ENCODE measurements at regions not wholly inside any gene's neighbourhood (a gene's known extent, or its start where the extent isn't known, plus 50 kb on each side); places are given as distances from the start of the nearest gene placed in this dataset.

DNA sequence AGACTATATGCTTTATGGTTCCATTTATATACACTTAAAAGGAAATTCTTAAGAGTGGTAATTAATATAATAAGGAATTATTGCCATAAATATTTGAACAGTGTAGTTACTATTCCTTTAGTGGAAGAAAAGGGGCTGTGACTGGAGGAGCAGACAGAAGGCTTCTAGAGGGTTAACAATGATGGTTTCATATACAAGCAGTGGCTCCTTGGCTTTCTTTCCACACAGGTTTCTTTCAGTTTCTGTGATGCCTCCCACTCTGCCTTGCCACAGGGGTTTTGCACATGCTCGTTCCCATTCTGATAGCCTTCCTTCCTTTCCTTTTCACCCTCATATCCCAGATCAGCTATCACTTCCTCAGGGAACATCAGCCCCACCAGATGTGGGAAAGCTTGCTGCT is 108.8 kb upstream of the LYSMD4 start:
- no peaks in the 10 kb centered on the region for H4K20me1 ChIP-seq (ENCODE audit: low read depth)
- H3K9me3 Mint-ChIP-seq = no peaks in the 10 kb centered on the region
- no peak overlapping the region for H3K27ac ChIP-seq
- no peaks in the 10 kb centered on the region for H3K79me2 ChIP-seq (ENCODE audit: low read depth)
- H3K9me3 ChIP-seq (ENCODE audit: low read depth) = no peaks in the 10 kb centered on the region
- H3K4me1 Mint-ChIP-seq = no peaks in the 10 kb centered on the region
- H2AFZ ChIP-seq (replicated peaks) = no peak overlapping the region
- no peaks in the 10 kb centered on the region for H3K36me3 Mint-ChIP-seq
- no peaks in the 10 kb centered on the region for H3K4me1 ChIP-seq
- H3K4me3 ChIP-seq = no peak overlapping the region
- no peaks in the 10 kb centered on the region for H3K36me3 ChIP-seq
- no peak overlapping the region for H3K9ac ChIP-seq
- H3K27me3 ChIP-seq = no peaks in the 10 kb centered on the region
- H3K27ac Mint-ChIP-seq = no peak overlapping the region
- H3K27me3 Mint-ChIP-seq (ENCODE audit: insufficient read depth, low read depth) = no peaks in the 10 kb centered on the region
- no peaks in the 10 kb centered on the region for H3F3A ChIP-seq (ENCODE audit: low read depth)
- no peak for DNase-seq (ENCODE audit: low spot score)
- no peak for TF ChIP-seq EZH2 (IDR thresholded peaks at IDR 0.05)
- TF ChIP-seq CTCF (IDR thresholded peaks at IDR 0.05) = no peak
- TF ChIP-seq EZH2phosphoT487 (IDR thresholded peaks at IDR 0.05) = no peak
- no peak overlapping the region for H3K4me2 ChIP-seq
- no peak overlapping the region for H3K4me3 Mint-ChIP-seq

DNA sequence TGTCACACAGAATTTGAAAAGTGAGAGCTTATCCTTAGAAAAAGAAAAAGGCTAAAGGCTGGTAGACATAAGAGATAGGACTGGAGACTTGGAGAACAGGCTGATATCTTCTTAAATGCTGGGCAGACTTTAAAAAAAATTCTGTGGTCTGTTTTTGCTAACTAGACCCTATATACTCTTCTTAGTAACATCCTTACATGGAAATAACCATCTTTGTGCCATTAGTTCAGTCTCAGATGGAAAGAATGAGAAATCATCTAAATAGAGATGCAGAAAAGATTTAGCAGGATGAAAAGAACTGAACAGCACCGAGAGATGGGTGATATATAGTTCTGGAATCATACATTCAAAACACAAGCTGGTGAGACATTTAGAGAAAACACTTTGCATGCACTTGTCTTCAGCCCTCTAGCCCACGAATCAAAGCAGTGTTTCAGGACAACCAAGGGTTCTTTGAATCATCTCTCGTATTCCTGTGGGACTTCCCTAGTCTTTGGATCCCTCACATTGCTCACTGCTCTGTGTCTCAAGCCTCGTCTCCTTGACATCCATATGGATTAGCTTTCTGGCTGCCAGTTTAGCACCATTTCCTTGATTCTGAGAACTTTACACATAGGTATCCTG is 93.0 kb upstream of the LYSMD4 start:
- H3K4me3 Mint-ChIP-seq = no peak overlapping the region
- Histone ChIP-seq H3F3A (ENCODE audit: low read depth) (no peaks in the 10 kb centered on the region), H3K9ac (no peak overlapping the region), H2AFZ (replicated peaks) (no peak overlapping the region), H3K79me2 (ENCODE audit: low read depth) (no peaks in the 10 kb centered on the region), H3K27ac (no peak overlapping the region), H4K20me1 (ENCODE audit: low read depth) (no peaks in the 10 kb centered on the region), H3K4me2 (no peak overlapping the region), H3K4me1 (no peaks in the 10 kb centered on the region), H3K4me3 (no peak overlapping the region), H3K36me3 (no peaks in the 10 kb centered on the region), H3K27me3 (no peaks in the 10 kb centered on the region), H3K9me3 (ENCODE audit: low read depth) (no peaks in the 10 kb centered on the region)
- DNase-seq (ENCODE audit: low spot score) = no peak
- no peak overlapping the region for H3K27ac Mint-ChIP-seq
- peaks cover 3% of the 10 kb centered on the region for H3K9me3 Mint-ChIP-seq
- TF ChIP-seq EZH2phosphoT487 (IDR thresholded peaks at IDR 0.05) (no peak), EZH2 (IDR thresholded peaks at IDR 0.05) (no peak), CTCF (IDR thresholded peaks at IDR 0.05) (no peak)
- H3K4me1 Mint-ChIP-seq = no peaks in the 10 kb centered on the region
- no peaks in the 10 kb centered on the region for H3K36me3 Mint-ChIP-seq
- no peaks in the 10 kb centered on the region for H3K27me3 Mint-ChIP-seq (ENCODE audit: insufficient read depth, low read depth)

DNA sequence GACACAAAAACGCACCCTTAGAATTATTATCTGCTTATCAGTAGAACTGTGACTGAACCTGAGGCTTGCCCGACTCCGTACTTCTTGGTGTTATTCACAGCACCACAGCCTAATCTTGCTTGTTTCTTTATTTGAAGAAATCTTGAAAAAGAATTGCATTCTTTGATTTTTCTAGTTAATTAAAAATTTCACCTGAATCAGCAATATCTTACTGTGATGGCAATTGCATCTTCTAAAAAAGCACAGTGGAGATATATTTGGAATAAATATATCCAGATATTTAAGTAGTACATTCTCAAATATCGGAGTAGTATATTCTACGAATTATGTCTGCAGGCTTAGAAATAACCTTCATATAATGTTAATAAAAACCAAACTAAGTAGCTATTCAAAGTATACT is 90.1 kb upstream of the LYSMD4 start:
- TF ChIP-seq EZH2 (IDR thresholded peaks at IDR 0.05) = no peak
- TF ChIP-seq CTCF (IDR thresholded peaks at IDR 0.05) = no peak
- no peak for TF ChIP-seq EZH2phosphoT487 (IDR thresholded peaks at IDR 0.05)
- no peak for DNase-seq (ENCODE audit: low spot score)
- Histone ChIP-seq H4K20me1 (ENCODE audit: low read depth) (no peaks in the 10 kb centered on the region), H2AFZ (replicated peaks) (no peak overlapping the region), H3K4me1 (no peaks in the 10 kb centered on the region), H3K27me3 (no peaks in the 10 kb centered on the region), H3K4me2 (no peak overlapping the region), H3K27ac (no peak overlapping the region), H3K9me3 (ENCODE audit: low read depth) (no peaks in the 10 kb centered on the region), H3K36me3 (no peaks in the 10 kb centered on the region), H3F3A (ENCODE audit: low read depth) (no peaks in the 10 kb centered on the region), H3K79me2 (ENCODE audit: low read depth) (no peaks in the 10 kb centered on the region), H3K9ac (no peak overlapping the region), H3K4me3 (no peak overlapping the region)
- Mint-ChIP-seq H3K36me3 (no peaks in the 10 kb centered on the region), H3K4me1 (no peaks in the 10 kb centered on the region), H3K4me3 (no peak overlapping the region), H3K27ac (no peak overlapping the region), H3K27me3 (ENCODE audit: insufficient read depth, low read depth) (no peaks in the 10 kb centered on the region), H3K9me3 (no peaks in the 10 kb centered on the region)

Data from neural progenitor cell (in vitro differentiated cells).